Loucy (cell line): ENCODE measurements at regions not wholly inside any gene's neighbourhood (a gene's known extent, or its start where the extent isn't known, plus 50 kb on each side); places are given as distances from the start of the nearest gene placed in this dataset.

ENCODE experiments used
- H2AFZ ChIP-seq: fragments of 200-600 bp; sonication (generic); 2 replicates; pipeline ENCODE4 v1.6.0; 2016; ENCODE audit warnings: antibody characterized with exemption, mild to moderate bottlenecking, low read length, moderate library complexity
- H3F3A ChIP-seq: fragments of 200-600 bp; 2 replicates; pipeline ENCODE4 v1.6.0; 2016; ENCODE audit warnings: antibody characterized with exemption, low read depth, mild to moderate bottlenecking
- H3K27me3 ChIP-seq: fragments of 200-600 bp; sonication (generic); 2 replicates; pipeline ENCODE4 v1.6.1; 2014; ENCODE audit warnings: low read length, mild to moderate bottlenecking; ENCODE audit not compliant: insufficient read depth, poor library complexity, severe bottlenecking
- H3K36me3 ChIP-seq: fragments of 200-600 bp; sonication (generic); 2 replicates; pipeline ENCODE4 v1.6.1; 2016; ENCODE audit warnings: low read length; ENCODE audit not compliant: insufficient read depth
- H3K4me1 ChIP-seq: fragments of 200-600 bp; sonication (generic); 2 replicates; pipeline ENCODE4 v1.5.1; 2014; ENCODE audit warnings: low read length, mild to moderate bottlenecking; ENCODE audit not compliant: insufficient read depth, poor library complexity, severe bottlenecking
- H3K4me2 ChIP-seq: fragments of 200-600 bp; sonication (generic); 2 replicates; pipeline ENCODE4 v1.6.0; 2014; ENCODE audit warnings: antibody characterized with exemption, low read length, low read depth, mild to moderate bottlenecking; ENCODE audit not compliant: poor library complexity, severe bottlenecking
- H3K4me3 ChIP-seq: fragments of 200-600 bp; sonication (generic); 2 replicates; pipeline ENCODE4 v1.5.1; 2014; ENCODE audit warnings: low read length, mild to moderate bottlenecking, mixed read lengths; ENCODE audit not compliant: poor library complexity, severe bottlenecking
- H3K79me2 ChIP-seq: fragments of 200-600 bp; sonication (generic); 2 replicates; pipeline ENCODE4 v1.6.1; 2014; ENCODE audit warnings: low read length; ENCODE audit not compliant: insufficient read depth
- H3K9ac ChIP-seq: fragments of 200-600 bp; sonication (generic); 2 replicates; pipeline ENCODE4 v1.6.0; 2014; ENCODE audit warnings: mild to moderate bottlenecking, low read depth, low read length, moderate library complexity; ENCODE audit not compliant: poor library complexity, severe bottlenecking
- H3K9me2 ChIP-seq: fragments of 200-600 bp; sonication (generic); replicated peaks from 2 replicates; pipeline ENCODE4 v1.6.1; 2016; ENCODE audit warnings: low read depth, low read length, mixed read lengths
- H3K9me3 ChIP-seq: fragments of 200-600 bp; sonication (generic); 2 replicates; pipeline ENCODE4 v1.6.1; 2014; ENCODE audit warnings: mild to moderate bottlenecking, antibody characterized with exemption, low read length, low read depth; ENCODE audit not compliant: insufficient read depth
- H4K20me1 ChIP-seq: fragments of 200-600 bp; sonication (generic); 2 replicates; pipeline ENCODE4 v1.6.0; 2014; ENCODE audit warnings: antibody characterized with exemption, low read length, mild to moderate bottlenecking; ENCODE audit not compliant: insufficient read depth, poor library complexity, severe bottlenecking
- EZH2phosphoT487 ChIP-seq: fragments of 200-600 bp; IDR thresholded peaks from 2 replicates; pipeline ENCODE4 v1.6.1; 2018; ENCODE audit warnings: antibody characterized with exemption, mild to moderate bottlenecking, moderate library complexity, borderline replicate concordance
- TF ChIP-seq, protein P1 (sequence below): fragments of 200-600 bp; sonication (generic); conservative IDR thresholded peaks from 2 replicates; pipeline ENCODE4 v1.5.1; 2014; ENCODE audit warnings: mild to moderate bottlenecking, antibody characterized with exemption, low read length

DNA sequence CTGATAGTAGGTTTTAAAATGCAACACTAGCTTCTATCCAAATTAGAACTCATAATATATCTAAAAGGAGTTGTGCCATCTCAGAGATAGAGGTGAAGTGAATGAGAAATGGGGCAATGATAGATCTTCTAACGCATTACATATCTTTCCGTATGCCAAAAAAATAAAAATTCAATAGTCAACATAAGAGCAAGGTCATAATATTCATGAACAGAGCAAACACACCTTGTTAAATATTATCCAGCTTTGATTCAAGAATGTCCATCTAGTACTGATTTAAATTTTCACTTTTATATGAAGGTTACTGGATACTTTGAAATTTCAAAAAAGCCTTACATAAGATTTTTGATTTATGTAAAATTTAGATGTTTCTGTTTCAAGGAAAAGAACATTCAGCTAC, 554.5 kb downstream of the NSUN3 start:
- H3K79me2 ChIP-seq, result no peaks in the 10 kb centered on the region
- H2AFZ ChIP-seq, result no peak overlapping the region
- H3K9ac ChIP-seq, result no peak overlapping the region
- no peaks in the 10 kb centered on the region for H3K4me1 ChIP-seq
- H3F3A ChIP-seq, result no peaks in the 10 kb centered on the region
- TF ChIP-seq EZH2phosphoT487, result no peak
- TF ChIP-seq, protein P1, sequence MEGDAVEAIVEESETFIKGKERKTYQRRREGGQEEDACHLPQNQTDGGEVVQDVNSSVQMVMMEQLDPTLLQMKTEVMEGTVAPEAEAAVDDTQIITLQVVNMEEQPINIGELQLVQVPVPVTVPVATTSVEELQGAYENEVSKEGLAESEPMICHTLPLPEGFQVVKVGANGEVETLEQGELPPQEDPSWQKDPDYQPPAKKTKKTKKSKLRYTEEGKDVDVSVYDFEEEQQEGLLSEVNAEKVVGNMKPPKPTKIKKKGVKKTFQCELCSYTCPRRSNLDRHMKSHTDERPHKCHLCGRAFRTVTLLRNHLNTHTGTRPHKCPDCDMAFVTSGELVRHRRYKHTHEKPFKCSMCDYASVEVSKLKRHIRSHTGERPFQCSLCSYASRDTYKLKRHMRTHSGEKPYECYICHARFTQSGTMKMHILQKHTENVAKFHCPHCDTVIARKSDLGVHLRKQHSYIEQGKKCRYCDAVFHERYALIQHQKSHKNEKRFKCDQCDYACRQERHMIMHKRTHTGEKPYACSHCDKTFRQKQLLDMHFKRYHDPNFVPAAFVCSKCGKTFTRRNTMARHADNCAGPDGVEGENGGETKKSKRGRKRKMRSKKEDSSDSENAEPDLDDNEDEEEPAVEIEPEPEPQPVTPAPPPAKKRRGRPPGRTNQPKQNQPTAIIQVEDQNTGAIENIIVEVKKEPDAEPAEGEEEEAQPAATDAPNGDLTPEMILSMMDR, result no peak
- H3K9me3 ChIP-seq, result no peaks in the 10 kb centered on the region
- H3K27me3 ChIP-seq, result no peaks in the 10 kb centered on the region
- H3K36me3 ChIP-seq, result no peaks in the 10 kb centered on the region
- H3K9me2 ChIP-seq, result no peaks in the 10 kb centered on the region
- H3K4me2 ChIP-seq, result no peak overlapping the region
- H3K4me3 ChIP-seq, result no peak overlapping the region
- H4K20me1 ChIP-seq, result no peaks in the 10 kb centered on the region

DNA sequence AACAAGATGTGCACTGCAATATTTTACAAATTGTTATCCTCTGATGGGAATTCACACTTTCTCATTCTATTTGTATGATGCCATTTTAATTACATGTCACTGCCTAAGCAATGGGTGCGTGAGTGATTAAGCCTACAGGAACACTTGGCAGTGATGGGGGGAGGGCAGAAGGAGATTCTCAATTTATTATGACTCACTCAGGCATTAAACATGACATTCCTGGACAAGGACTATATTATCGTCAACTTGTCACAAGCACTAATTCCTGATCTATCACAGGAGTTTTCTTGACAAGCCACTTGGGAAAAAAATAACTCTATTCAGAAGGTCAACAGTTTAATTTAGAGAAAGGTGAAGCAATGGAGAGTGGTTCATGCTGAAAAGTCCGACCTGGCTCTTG, 556.8 kb downstream of the NSUN3 start:
- Histone ChIP-seq H3K9me2 (no peaks in the 10 kb centered on the region), H3K79me2 (no peaks in the 10 kb centered on the region), H3K9me3 (no peaks in the 10 kb centered on the region), H3F3A (no peaks in the 10 kb centered on the region), H2AFZ (no peak overlapping the region), H4K20me1 (no peaks in the 10 kb centered on the region), H3K4me1 (no peaks in the 10 kb centered on the region), H3K27me3 (no peaks in the 10 kb centered on the region), H3K4me2 (no peak overlapping the region), H3K9ac (no peak overlapping the region), H3K4me3 (no peak overlapping the region), H3K36me3 (no peaks in the 10 kb centered on the region)
- TF ChIP-seq, protein P1, result no peak
- TF ChIP-seq EZH2phosphoT487, result no peak

DNA sequence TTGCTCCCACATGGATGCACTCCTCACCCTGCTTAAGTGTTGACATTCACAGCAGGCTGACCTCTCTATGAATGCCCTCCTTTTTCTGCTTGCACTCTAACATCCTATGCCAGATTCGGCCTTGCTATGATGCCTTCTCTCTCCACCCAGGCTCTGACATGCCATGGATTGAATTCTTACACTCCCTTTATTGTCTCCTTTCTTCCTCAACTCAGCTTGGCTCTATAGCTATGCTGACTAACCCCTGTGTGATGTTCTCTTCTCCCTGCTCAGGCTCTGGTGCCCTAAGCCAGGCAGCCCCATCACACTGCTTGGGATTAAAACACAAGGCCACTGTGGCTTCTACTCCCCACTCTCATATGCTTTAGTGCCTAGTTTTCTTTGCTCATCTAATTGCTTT, 563.7 kb downstream of the NSUN3 start:
- H3K79me2 ChIP-seq, result no peaks in the 10 kb centered on the region
- H3F3A ChIP-seq, result no peaks in the 10 kb centered on the region
- H3K9me2 ChIP-seq, result no peaks in the 10 kb centered on the region
- no peaks in the 10 kb centered on the region for H3K4me1 ChIP-seq
- no peaks in the 10 kb centered on the region for H4K20me1 ChIP-seq
- H3K9ac ChIP-seq, result no peak overlapping the region
- H3K9me3 ChIP-seq, result no peaks in the 10 kb centered on the region
- H2AFZ ChIP-seq, result no peak overlapping the region
- no peaks in the 10 kb centered on the region for H3K27me3 ChIP-seq
- H3K36me3 ChIP-seq, result no peaks in the 10 kb centered on the region
- TF ChIP-seq EZH2phosphoT487, result no peak
- TF ChIP-seq, protein P1, result no peak
- H3K4me3 ChIP-seq, result no peak overlapping the region
- no peak overlapping the region for H3K4me2 ChIP-seq
